Stimulated activated naive CD8-positive, alpha-beta T cell treated with anti-CD3 and anti-CD28 coated beads, Interleukin-15, amount 100 ng/mL, for 72 hours (primary cell): ENCODE measurements at regions not wholly inside any gene's neighbourhood (a gene's known extent, or its start where the extent isn't known, plus 50 kb on each side); places are given as distances from the start of the nearest gene placed in this dataset.
A peak's percentile ranks its signal among the peaks of the same experiment; 100 is the strongest.

Source experiments
- ATAC-seq: fragments of 150-1000 bp; cut with Tn5 transposase; 2 replicates; pipeline ENCODE4 v1.10.0; 2021; ENCODE audit warnings: mild to moderate bottlenecking, moderate library complexity
- DNase-seq, 2 donors: peaks; one replicate each; pipeline ENCODE4 v3.0.0; 2021 to 2022
- H3K27ac Mint-ChIP-seq, 2 donors: one replicate each; pipeline ENCODE4 v1.8.0; 2022; ENCODE audit warnings: mild to moderate bottlenecking in 2 of 2, mixed read lengths in 2 of 2, moderate library complexity in 2 of 2
- H3K27me3 Mint-ChIP-seq: one replicate; pipeline ENCODE4 v1.8.0; 2022; ENCODE audit warnings: mixed read lengths
- H3K4me1 Mint-ChIP-seq: one replicate; pipeline ENCODE4 v1.8.0; 2022; ENCODE audit warnings: mild to moderate bottlenecking, mixed read lengths
- H3K4me3 Mint-ChIP-seq, 2 donors: one replicate each; pipeline ENCODE4 v1.8.0; 2022; ENCODE audit warnings: mild to moderate bottlenecking in 2 of 2, mixed read lengths in 2 of 2, moderate library complexity in 1 of 2
- H3K9me3 Mint-ChIP-seq, 2 donors: one replicate each; pipeline ENCODE4 v1.8.0; 2022; ENCODE audit warnings: mixed read lengths in 2 of 2

DNA sequence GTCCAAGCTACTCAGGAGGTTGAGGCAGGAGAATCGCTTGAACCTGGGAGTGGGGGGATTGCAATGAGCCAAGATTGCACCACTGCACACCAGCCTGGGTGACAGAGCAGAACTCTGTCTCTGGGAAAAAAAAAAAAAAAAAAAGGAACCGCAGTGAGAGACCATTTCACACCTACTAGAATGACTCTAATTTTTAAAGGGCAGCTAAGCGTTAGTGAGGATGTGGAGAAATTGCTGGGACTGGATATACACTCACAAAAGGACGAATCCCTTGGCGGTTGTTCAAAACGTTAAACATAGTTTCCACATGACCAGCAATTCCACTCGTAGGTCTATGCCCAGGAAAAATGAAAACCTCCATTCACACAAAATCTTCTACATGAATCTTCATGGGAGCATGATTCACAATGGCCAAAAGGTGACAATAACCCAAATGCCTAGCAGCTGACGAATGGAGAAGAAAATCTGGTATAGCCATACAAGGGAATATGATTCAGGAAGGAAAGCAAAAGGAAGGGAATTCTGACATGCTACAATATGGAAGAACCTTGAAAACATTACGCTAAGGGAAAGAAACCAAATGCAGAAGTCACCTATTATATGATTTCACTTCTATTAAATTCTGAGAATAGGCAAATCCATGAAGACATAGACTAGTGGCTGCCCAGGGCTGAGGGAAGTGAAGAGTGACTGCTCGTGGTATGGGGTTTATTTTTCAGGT is 127.0 kb downstream of the CHSY1 start:
- ATAC-seq (no peak), DNase-seq (no peak)
- Mint-ChIP-seq H3K27ac (peak overlapping the region; percentile 9 to 15), H3K27me3 (no peaks in the 10 kb centered on the region), H3K4me1 (peaks cover 85% of the 10 kb centered on the region), H3K4me3 (peak overlapping the region in 1 of 2 donors; percentile 22), H3K9me3 (peaks cover 0 to 5% of the 10 kb centered on the region in 2 donors)

DNA sequence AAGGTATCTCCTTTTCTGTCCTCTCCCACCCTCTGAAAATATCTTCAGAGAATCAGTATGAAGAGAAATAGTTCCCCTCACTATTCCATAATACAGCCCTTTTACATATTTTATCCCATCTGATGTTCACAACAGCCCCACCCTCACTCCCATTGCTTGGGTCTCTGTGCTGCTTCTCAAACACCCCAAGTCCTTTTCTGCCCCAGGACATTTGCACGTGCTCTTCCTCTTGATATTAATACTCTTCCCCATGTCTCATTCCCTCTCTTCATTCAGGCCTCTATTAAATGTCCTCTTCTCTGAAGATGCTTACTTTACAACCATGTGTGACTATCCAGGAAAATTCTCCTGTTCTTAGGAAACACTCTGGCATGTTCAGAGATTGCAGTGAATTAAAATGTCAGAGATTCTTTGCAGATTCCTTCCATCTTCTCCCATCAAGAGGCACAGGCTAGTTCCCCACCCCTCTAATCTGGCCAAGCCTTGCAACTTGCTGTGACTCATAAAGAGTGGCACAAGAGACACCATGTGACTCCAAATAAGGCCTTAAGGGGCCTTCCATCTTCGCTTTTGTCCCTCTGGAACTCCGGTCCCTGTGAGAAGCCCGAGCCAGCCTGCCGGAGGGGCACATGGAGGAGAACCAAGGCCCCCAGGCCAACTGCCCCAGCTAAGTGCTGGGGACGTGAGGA is 128.5 kb downstream of the CHSY1 start:
- peak overlapping the region in 1 of 2 donors; percentile 95 for H3K27ac Mint-ChIP-seq
- H3K27me3 Mint-ChIP-seq, result no peaks in the 10 kb centered on the region
- H3K4me3 Mint-ChIP-seq, result no peak overlapping the region
- peaks cover 0 to 5% of the 10 kb centered on the region in 2 donors for H3K9me3 Mint-ChIP-seq
- DNase-seq, result no peak
- ATAC-seq, result no peak
- H3K4me1 Mint-ChIP-seq, result peaks cover 76% of the 10 kb centered on the region

- Mint-ChIP-seq H3K27ac (peak overlapping the region; percentile 93 to 95), H3K4me1 (peaks cover 70% of the 10 kb centered on the region), H3K9me3 (peaks cover 0 to 5% of the 10 kb centered on the region in 2 donors), H3K4me3 (peak overlapping the region; percentile 16 to 81), H3K27me3 (no peaks in the 10 kb centered on the region)
- DNase-seq (peak in 1 of 2 donors; percentile 36), ATAC-seq (no peak)
Measured at GRCh38 chr15:101122806-101123205, 129.0 kb downstream of the CHSY1 start.

DNA sequence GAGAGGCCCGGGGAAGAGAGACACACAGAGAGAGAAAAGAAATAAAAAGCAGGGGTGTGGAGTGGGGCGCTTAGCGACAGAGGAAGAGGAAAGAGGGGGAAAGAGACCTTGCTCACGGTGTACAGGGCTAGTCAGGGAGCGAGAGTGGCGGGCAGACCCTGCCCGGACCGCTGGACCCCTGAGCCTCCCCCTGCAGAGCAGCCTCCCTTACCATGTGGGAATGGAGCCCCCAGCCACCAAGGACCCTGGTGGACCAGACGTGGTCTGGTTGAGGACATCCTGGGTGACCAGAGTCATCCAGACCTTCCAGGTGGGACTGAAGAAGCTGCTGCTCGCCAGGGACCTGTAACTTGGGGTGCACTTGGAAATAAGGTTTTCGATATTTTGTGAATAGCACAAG is 129.6 kb downstream of the CHSY1 start:
- Mint-ChIP-seq H3K4me3 (peak overlapping the region; percentile 69 to 81), H3K27me3 (no peaks in the 10 kb centered on the region), H3K27ac (peak overlapping the region; percentile 80 to 93), H3K4me1 (peaks cover 65% of the 10 kb centered on the region), H3K9me3 (peaks cover 0 to 5% of the 10 kb centered on the region in 2 donors)
- peak; percentile 26 for ATAC-seq
- no peak for DNase-seq

- Mint-ChIP-seq H3K9me3 (peaks cover 0 to 5% of the 10 kb centered on the region in 2 donors), H3K4me3 (peak overlapping the region; percentile 69 to 81), H3K27ac (peak overlapping the region; percentile 80 to 93), H3K27me3 (no peaks in the 10 kb centered on the region), H3K4me1 (peaks cover 62% of the 10 kb centered on the region)
- ATAC-seq (peak; percentile 78), DNase-seq (peak; percentile 50 to 57)
Measured at GRCh38 chr15:101121511-101122090, 130.2 kb downstream of the CHSY1 start.

- peaks cover 0 to 5% of the 10 kb centered on the region in 2 donors for H3K9me3 Mint-ChIP-seq
- H3K4me3 Mint-ChIP-seq, result no peak overlapping the region
- DNase-seq (no peak), ATAC-seq (no peak)
- no peaks in the 10 kb centered on the region for H3K27me3 Mint-ChIP-seq
- H3K4me1 Mint-ChIP-seq, result peaks cover 62% of the 10 kb centered on the region
- H3K27ac Mint-ChIP-seq, result no peak overlapping the region
Measured at GRCh38 chr15:101120987-101121386, 130.9 kb downstream of the CHSY1 start.

- peaks cover 62% of the 10 kb centered on the region for H3K4me1 Mint-ChIP-seq
- H3K27ac Mint-ChIP-seq, result no peak overlapping the region
- H3K9me3 Mint-ChIP-seq, result peaks cover 0 to 5% of the 10 kb centered on the region in 2 donors
- no peaks in the 10 kb centered on the region for H3K27me3 Mint-ChIP-seq
- no peak for DNase-seq
- no peak for ATAC-seq
- H3K4me3 Mint-ChIP-seq, result no peak overlapping the region
Measured at GRCh38 chr15:101120473-101120872, 131.4 kb downstream of the CHSY1 start.
